ENCODE measurements at regions not wholly inside any gene's neighbourhood (a gene's known extent, or its start where the extent isn't known, plus 50 kb on each side); places are given as distances from the start of the nearest gene placed in this dataset.

DNA sequence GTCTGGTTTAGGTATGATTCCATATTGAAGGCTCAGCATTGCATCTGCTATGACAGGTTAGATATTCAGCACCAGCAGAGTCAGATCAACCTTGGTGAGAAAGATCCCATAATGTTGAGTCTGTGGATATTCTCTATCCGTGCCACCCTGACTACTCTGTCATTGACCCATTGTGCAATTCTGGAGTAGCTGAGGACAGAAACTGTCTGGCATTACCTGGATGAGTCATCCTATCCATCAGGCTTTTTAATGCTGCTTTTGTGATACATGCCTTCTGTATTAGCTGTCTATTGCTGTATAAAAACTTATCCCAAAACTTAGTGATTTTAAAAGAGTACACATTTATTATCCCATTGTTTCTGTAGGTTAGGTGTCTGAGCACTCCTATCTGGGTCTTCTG, 189.1 kb upstream of the FAT3 start:
- TF ChIP-seq, protein P1, sequence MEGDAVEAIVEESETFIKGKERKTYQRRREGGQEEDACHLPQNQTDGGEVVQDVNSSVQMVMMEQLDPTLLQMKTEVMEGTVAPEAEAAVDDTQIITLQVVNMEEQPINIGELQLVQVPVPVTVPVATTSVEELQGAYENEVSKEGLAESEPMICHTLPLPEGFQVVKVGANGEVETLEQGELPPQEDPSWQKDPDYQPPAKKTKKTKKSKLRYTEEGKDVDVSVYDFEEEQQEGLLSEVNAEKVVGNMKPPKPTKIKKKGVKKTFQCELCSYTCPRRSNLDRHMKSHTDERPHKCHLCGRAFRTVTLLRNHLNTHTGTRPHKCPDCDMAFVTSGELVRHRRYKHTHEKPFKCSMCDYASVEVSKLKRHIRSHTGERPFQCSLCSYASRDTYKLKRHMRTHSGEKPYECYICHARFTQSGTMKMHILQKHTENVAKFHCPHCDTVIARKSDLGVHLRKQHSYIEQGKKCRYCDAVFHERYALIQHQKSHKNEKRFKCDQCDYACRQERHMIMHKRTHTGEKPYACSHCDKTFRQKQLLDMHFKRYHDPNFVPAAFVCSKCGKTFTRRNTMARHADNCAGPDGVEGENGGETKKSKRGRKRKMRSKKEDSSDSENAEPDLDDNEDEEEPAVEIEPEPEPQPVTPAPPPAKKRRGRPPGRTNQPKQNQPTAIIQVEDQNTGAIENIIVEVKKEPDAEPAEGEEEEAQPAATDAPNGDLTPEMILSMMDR (IDR thresholded peaks at IDR 0.05), result no peak
- no peak for TF ChIP-seq POLR2A (IDR thresholded peaks at IDR 0.05)
